Fibroblast of skin of right quadriceps (primary cell): ENCODE measurements at regions not wholly inside any gene's neighbourhood (a gene's known extent, or its start where the extent isn't known, plus 50 kb on each side); places are given as distances from the start of the nearest gene placed in this dataset.
"Not testable (repeated sequence)": the region's sequence is repeated elsewhere in the genome, so short reads cannot be mapped to it uniquely, and the experiment has no call there.

ENCODE experiments used
- DNase-seq: peaks from one replicate; pipeline ENCODE4 v3.0.0-alpha.2; 2013

- DNase-seq: no peak
These were observed 560.8 kb downstream of the POM121L12 start for GRCh38 chr7:53596230-53596629.

GRCh38 chr7:53600296-53600695 is 564.9 kb downstream of the POM121L12 start:
- DNase-seq: no peak

- no peak for DNase-seq
These were observed 567.5 kb downstream of the POM121L12 start for GRCh38 chr7:53602817-53603418.

- DNase-seq: no peak
These were observed 568.0 kb downstream of the POM121L12 start for GRCh38 chr7:53603461-53603860.

DNA sequence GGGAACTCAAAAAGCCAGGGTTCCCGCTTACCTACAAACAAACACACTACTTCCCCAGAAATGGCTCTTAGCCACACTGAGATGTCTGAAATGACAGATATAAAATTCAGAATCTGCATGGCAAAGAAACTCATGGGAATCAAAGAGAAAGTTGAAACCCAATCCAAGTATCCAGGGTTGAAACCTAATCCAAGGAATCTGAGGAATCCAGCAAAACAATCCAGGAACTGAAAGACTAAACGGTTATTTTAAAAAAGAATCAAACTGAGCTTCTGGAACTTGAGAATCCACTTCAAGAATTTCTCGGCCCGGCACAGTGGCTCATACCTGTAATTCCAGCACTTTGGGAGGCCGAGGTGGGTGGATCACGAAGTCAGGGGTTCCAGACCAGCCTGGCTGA is 568.8 kb downstream of the POM121L12 start:
- DNase-seq: no peak

DNA sequence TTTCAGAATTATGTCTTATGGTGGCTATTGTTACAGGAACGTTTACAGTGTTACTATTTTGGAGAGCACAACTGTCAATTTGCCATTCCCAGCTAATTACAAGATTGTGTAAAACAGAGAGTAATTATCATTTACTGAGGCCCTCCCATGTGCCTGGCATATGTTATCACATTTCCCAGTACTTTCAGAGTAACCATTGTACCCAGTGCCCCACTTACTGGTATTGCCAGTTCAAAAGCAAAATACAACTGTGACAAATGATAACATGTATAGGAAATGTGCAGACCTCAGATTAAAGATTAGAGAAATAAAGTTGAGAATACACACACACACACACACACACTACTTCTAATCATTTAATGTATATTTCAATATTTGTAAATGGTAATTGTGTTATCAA is 572.5 kb downstream of the POM121L12 start:
- DNase-seq: no peak

- DNase-seq: no peak
These were observed 573.8 kb downstream of the POM121L12 start for GRCh38 chr7:53609185-53609584.

- DNase-seq: no peak
These were observed 575.6 kb downstream of the POM121L12 start for GRCh38 chr7:53611043-53611442.

DNA sequence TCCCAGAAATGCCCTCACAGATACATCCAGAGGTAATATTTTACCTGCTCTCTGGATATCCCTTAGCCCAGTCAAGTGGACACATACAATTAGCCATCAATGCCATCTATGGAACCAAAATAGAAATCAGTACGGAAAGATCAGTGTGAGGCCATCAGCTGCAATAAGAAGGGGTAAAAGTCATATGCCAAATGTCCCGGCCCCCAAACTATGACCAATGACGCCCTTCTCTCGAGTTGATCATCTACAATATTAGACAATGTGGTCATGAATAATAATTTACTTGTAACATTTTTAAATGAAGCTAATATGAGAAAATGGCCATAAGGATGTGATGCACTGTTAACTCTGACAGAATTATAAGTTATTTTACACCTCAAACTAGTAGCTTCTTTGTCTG is 588.9 kb downstream of the POM121L12 start:
- DNase-seq: no peak

DNA sequence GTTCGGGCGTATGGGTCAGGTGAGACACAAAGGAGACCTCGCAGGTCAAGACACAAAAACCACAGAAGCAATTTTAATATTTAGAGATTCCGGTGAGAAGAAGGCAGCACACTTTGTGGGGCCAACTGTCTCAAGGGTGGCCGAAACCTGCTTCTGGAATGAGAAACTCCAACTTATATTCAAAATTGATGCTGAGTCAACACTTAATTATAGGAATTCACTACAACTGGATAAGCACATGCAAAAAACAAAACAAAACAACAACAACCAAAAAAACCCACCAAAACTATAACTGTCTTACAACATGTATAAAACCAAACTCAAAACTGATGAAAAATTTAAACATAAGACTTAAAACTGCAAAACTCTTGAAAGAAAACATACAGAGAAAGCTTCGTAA is 593.3 kb downstream of the POM121L12 start:
- DNase-seq: no peak

GRCh38 chr7:53635251-53635650 is 599.8 kb downstream of the POM121L12 start:
- DNase-seq: not testable (repeated sequence)

DNA sequence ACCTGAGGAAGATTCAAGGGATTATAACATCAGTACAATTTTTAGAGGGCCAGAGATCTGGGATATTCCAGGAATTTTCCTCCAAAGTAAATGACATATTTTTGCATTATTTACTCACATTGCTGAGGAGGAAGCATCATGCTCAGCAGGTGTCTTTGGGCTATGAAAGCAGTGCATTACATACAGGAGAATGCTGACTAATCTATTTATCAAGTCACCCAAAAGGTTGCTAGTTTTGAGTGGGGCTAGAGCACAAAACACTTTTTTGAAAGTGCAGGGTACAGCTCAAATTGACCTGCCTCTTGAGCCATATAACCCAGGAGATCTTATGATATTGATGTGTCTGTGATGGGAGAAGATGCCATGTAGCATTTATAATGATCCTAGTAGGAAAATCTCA is 603.1 kb downstream of the POM121L12 start:
- DNase-seq: no peak

DNA sequence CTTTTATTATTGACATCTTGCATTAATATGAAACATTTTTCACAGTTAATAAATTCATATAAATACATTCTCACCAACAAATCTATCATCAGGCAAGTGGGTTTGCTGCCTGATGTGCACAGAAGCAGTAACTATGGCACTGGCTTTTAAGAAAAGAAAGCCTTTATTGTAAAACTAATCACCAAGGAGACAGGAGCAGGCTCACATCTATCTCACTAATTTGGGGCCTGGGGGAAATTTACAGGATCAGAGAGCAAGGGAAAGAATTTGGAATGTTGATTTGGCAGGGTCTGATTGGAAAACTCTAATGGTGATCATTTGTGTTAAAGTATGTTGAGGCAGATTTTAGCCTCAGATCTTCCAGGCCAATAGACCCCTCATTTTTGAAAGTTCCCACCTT is 605.7 kb downstream of the POM121L12 start:
- no peak for DNase-seq

DNA sequence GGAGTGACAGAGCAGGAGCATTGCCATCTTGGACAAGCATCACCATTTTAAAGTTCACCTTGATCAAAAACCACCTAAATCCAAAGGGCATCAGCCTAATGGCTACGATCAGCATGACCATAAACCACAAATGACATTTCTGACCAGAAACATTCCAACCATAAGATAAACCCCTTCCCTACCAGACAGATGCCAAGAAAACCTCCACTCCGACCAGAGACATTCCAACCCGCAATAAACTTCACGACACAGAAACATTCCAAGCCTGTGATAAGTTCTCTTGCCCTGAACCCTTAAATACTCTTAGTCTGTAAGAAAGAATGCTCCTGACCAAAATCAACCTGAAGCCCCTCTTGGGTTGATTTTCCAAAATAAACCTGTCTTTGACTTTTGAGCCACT is 606.9 kb downstream of the POM121L12 start:
- peak; percentile 1 for DNase-seq

- DNase-seq: no peak
These were observed 607.4 kb downstream of the POM121L12 start for GRCh38 chr7:53642866-53643265.

GRCh38 chr7:53656881-53657280 is 621.4 kb downstream of the POM121L12 start:
- DNase-seq: no peak

- no peak for DNase-seq
These were observed 622.2 kb downstream of the POM121L12 start for GRCh38 chr7:53657586-53657985.

- no peak for DNase-seq
These were observed 623.5 kb downstream of the POM121L12 start for GRCh38 chr7:53658951-53659350.

GRCh38 chr7:53661645-53662217 is 626.3 kb downstream of the POM121L12 start:
- DNase-seq: no peak

DNA sequence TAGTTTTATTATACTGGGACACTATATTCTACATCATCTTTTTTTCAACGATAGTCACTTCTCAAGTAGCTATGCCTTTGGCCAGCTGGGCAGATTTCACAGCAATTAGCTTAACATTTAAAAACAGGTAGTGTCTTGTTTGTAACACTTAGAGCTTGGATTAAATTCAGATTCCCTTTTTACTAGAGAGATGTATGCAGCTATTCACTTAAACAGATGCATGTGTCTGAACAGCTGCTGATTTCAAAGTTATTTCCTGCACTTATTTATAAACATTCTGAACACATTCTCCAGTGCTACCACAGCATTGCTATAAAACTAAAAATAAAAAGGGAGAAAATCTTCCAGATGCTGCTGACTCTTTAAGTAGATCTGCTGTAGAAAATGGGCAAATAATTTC is 637.2 kb downstream of the POM121L12 start:
- DNase-seq: no peak

DNA sequence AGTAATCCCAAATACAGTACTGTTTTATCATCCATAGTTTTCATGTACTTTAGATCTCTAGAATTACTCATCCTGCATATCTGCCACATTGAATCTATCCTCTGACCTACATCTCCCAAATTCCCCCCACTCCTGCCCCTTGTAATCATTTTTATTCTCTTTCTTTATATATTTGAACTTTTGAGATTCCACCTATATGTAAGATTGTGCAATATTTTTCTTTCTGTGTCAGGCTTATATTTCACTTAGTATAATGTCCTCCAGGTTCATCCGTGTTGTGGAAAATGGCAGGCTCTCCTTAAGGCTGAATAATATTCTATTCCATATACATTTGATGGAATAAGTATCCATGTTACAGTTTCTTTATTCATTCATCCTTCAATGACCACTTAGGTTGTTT is 640.4 kb downstream of the POM121L12 start:
- no peak for DNase-seq

DNA sequence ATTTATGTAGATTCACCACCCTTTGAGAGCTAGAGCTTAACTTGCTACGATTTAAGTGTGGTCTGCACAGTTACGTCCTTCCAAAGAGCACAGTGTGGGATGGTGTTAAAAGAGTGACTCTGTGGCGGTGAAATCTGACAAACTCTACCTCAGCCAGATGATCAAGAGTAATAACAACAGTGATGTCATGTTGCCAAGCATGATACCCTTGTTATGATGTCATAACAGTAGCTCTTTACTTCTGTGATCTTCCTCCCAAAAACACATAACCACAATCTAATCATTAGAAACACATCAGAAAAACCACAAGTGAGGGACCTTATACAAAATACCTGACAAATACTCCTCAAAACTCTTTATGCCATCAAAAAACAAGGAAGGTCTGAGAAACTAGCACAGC is 649.3 kb downstream of the POM121L12 start:
- DNase-seq: no peak

- DNase-seq: no peak
These were observed 655.0 kb downstream of the POM121L12 start for GRCh38 chr7:53690411-53690810.

- no peak for DNase-seq
These were observed 662.5 kb downstream of the POM121L12 start for GRCh38 chr7:53697913-53698312.

DNA sequence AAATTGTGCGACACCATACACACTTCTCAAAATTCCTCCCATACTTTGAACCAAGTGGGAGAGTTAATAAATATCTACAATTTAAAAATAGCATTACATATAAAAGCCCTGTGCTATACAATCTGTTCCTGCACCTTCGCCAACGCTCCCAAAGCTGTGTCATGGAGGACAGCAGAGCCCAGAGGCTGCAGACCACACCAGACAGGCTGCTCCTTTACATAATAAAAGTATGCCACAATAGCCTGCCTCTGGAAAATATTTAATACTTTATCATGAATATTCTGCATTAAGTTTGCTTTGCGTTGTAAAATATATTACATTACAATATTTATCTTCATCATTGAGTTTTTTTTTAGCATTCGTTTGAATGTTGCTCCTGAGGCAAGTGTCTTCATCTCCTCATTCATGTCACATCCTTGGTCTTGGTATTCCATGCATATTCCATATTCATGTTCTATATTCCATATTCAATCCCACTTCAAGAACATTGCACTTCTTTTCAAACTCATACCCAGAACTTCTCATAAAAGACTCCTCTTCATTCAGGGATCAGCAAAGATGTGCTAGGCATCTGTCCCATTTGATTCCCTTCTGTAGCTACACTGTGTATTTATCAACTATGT is 663.9 kb downstream of the POM121L12 start:
- DNase-seq: no peak
